K562 (cell line): ENCODE measurements at regions not wholly inside any gene's neighbourhood (a gene's known extent, or its start where the extent isn't known, plus 50 kb on each side); places are given as distances from the start of the nearest gene placed in this dataset.

Source experiments
- CHD2 ChIP-seq: IDR thresholded peaks from 2 replicates; pipeline ENCODE4 v1.6.1; 2011; ENCODE audit warnings: low read depth, low read length
- GABPB2 ChIP-seq: fragments of 250-450 bp; sonication (Bioruptor Pico); conservative IDR thresholded peaks from 2 replicates; pipeline ENCODE4 v1.5.1; 2021; ENCODE audit warnings: mild to moderate bottlenecking
- GTF2A2 ChIP-seq: IDR thresholded peaks from 2 replicates; pipeline ENCODE4 v1.6.1; 2016; ENCODE audit warnings: mild to moderate bottlenecking, missing genetic modification characterization, missing compliant biosample characterization
- SPI1 ChIP-seq: IDR thresholded peaks from 2 replicates; pipeline ENCODE4 v1.6.1; 2011; ENCODE audit warnings: low read depth, low read length, control low read depth, borderline replicate concordance
- ZBTB11 ChIP-seq, 3 experiments: fragments of 200-800 bp in 1 of 3; fragments of 250-450 bp in 1 of 3; fragments of 450-650 bp in 1 of 3; sonication (Bioruptor Pico) in 1 of 3; sonication (Bioruptor generic) in 1 of 3; formaldehyde crosslinking in 1 of 3; IDR thresholded peaks; 2 replicates each; pipeline versions ENCODE4 v1.6.1 to v1.8.0; 2016 to 2022; ENCODE audit warnings: mild to moderate bottlenecking in 2 of 3, missing genetic modification characterization in 2 of 3, missing compliant biosample characterization in 1 of 3, moderate library complexity in 1 of 3
- TF ChIP-seq, protein P1 (sequence below), 2 experiments: fragments of 150-350 bp in 1 of 2; IDR thresholded peaks; 2 replicates each; pipeline ENCODE4 v1.6.1; 2012 to 2016; ENCODE audit warnings: low read depth in 2 of 2, low read length in 2 of 2, mild to moderate bottlenecking in 1 of 2, moderate library complexity in 1 of 2
- TF ChIP-seq, protein P2 (sequence below): fragments of 450-650 bp; IDR thresholded peaks from 2 replicates; pipeline ENCODE4 v1.6.1; 2016; ENCODE audit warnings: low read depth

- TF ChIP-seq CHD2 = no peak
- no peak for TF ChIP-seq SPI1
- TF ChIP-seq GTF2A2 (tag) = no peak
- no peak for TF ChIP-seq ZBTB11 (CRISPR knock-in tag; IDR thresholded peaks at IDR 0.05)
- TF ChIP-seq, protein P1, sequence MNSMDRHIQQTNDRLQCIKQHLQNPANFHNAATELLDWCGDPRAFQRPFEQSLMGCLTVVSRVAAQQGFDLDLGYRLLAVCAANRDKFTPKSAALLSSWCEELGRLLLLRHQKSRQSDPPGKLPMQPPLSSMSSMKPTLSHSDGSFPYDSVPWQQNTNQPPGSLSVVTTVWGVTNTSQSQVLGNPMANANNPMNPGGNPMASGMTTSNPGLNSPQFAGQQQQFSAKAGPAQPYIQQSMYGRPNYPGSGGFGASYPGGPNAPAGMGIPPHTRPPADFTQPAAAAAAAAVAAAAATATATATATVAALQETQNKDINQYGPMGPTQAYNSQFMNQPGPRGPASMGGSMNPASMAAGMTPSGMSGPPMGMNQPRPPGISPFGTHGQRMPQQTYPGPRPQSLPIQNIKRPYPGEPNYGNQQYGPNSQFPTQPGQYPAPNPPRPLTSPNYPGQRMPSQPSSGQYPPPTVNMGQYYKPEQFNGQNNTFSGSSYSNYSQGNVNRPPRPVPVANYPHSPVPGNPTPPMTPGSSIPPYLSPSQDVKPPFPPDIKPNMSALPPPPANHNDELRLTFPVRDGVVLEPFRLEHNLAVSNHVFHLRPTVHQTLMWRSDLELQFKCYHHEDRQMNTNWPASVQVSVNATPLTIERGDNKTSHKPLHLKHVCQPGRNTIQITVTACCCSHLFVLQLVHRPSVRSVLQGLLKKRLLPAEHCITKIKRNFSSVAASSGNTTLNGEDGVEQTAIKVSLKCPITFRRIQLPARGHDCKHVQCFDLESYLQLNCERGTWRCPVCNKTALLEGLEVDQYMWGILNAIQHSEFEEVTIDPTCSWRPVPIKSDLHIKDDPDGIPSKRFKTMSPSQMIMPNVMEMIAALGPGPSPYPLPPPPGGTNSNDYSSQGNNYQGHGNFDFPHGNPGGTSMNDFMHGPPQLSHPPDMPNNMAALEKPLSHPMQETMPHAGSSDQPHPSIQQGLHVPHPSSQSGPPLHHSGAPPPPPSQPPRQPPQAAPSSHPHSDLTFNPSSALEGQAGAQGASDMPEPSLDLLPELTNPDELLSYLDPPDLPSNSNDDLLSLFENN (IDR thresholded peaks at IDR 0.05; ENCODE audit: low read depth in 2 of 2, low read length in 2 of 2) = no peak
- TF ChIP-seq, protein P2, sequence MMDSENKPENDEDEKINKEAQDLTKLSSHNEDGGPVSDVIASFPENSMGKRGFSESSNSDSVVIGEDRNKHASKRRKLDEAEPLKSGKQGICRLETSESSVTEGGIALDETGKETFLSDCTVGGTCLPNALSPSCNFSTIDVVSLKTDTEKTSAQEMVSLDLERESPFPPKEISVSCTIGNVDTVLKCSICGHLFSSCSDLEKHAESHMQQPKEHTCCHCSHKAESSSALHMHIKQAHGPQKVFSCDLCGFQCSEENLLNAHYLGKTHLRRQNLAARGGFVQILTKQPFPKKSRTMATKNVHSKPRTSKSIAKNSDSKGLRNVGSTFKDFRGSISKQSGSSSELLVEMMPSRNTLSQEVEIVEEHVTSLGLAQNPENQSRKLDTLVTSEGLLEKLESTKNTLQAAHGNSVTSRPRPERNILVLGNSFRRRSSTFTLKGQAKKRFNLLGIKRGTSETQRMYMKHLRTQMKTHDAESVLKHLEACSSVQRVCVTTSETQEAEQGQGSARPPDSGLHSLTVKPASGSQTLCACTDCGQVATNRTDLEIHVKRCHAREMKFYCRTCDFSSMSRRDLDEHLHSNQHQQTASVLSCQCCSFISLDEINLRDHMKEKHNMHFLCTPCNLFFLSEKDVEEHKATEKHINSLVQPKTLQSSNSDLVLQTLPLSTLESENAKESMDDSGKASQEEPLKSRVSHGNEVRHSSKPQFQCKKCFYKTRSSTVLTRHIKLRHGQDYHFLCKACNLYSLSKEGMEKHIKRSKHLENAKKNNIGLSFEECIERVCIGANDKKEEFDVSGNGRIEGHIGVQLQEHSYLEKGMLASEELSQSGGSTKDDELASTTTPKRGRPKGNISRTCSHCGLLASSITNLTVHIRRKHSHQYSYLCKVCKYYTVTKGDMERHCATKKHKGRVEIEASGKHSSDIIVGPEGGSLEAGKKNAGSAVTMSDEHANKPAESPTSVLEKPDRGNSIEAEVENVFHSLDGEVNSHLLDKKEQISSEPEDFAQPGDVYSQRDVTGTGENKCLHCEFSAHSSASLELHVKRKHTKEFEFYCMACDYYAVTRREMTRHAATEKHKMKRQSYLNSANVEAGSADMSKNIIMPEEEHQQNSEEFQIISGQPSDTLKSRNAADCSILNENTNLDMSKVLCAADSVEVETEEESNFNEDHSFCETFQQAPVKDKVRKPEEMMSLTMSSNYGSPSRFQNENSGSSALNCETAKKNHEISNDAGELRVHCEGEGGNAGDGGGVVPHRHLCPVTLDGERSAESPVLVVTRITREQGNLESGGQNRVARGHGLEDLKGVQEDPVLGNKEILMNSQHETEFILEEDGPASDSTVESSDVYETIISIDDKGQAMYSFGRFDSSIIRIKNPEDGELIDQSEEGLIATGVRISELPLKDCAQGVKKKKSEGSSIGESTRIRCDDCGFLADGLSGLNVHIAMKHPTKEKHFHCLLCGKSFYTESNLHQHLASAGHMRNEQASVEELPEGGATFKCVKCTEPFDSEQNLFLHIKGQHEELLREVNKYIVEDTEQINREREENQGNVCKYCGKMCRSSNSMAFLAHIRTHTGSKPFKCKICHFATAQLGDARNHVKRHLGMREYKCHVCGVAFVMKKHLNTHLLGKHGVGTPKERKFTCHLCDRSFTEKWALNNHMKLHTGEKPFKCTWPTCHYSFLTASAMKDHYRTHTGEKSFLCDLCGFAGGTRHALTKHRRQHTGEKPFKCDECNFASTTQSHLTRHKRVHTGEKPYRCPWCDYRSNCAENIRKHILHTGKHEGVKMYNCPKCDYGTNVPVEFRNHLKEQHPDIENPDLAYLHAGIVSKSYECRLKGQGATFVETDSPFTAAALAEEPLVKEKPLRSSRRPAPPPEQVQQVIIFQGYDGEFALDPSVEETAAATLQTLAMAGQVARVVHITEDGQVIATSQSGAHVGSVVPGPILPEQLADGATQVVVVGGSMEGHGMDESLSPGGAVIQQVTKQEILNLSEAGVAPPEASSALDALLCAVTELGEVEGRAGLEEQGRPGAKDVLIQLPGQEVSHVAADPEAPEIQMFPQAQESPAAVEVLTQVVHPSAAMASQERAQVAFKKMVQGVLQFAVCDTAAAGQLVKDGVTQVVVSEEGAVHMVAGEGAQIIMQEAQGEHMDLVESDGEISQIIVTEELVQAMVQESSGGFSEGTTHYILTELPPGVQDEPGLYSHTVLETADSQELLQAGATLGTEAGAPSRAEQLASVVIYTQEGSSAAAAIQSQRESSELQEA = no peak
- no peak for TF ChIP-seq GABPB2 (CRISPR knock-in tag)
These were observed 297.8 kb downstream of the RPS24 start (continued) for GRCh38 chr10:78331391-78331922.
